Globus pallidus (tissue), 1 donor: ENCODE measurements at regions not wholly inside any gene's neighbourhood (a gene's known extent, or its start where the extent isn't known, plus 50 kb on each side); places are given as distances from the start of the nearest gene placed in this dataset.

ENCODE experiments used
- DNase-seq: peaks from one replicate; pipeline ENCODE4 v3.0.0-alpha.2; 2015; ENCODE audit warnings: low spot score

DNA sequence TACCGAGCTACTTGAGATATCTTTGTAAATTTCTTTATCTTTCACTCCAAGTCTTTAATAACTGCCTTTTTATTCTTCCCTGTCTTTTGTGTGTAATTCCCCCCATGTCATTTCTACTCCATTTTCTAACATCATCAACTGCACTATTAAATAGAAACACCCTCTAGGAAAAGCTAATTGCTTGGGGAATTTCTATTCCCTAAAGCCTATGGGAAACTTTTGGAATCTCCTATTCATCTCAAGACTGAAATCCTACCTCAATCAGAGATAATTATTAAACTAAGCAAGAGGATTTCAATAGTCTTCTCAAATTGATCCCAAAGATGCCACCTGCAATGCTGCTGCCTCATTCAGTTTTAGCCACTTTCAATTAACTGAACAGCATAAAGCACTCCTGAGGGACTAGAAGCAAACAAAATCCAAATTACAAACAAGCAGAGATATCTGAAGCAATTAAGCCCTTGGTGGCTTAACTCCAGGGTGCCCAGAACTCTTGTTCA lies 598.7 kb downstream of the IGSF11 start:
- no peak for DNase-seq

GRCh38 chr3:118436697-118437262 lies 597.9 kb downstream of the IGSF11 start:
- DNase-seq, result no peak

DNA sequence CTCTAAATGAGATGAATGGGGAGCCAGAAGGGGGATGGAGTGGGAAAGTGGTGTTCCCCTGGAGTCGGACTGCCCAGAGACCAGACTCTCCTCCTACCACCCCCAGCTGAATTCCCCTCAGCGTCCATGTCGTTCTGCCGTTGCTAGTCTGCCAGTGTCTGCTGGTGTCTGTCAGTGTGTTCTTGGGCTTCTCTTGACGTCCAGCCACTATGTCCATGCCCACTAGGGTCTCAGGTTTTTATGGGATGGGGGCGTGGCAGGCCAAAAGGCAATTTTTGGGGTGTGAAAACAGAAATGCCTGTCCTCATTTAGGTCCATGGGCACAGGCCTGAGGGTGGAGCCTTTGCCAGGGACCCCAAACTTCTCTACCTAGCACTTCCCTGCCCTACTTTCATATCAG lies 589.6 kb downstream of the IGSF11 start:
- DNase-seq, result no peak

DNA sequence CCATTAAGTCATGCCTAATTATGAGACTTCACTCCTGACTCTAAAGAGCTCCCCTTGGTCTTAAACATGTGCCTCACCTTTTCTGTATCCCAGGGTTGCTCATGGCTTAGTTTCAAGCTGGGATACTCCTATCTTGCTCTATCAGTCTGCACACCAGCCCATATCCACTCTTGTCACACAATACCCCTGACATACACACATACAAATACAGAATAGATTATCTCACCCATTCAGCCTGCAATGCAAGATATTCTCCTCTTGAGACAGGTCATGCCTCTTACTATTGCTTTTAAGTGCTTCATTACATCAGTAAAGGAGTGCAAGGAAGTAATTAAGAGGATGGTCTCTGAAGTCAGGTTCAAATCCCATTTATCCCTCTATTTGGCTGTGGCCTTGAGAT lies 587.3 kb downstream of the IGSF11 start:
- DNase-seq, result no peak

DNA sequence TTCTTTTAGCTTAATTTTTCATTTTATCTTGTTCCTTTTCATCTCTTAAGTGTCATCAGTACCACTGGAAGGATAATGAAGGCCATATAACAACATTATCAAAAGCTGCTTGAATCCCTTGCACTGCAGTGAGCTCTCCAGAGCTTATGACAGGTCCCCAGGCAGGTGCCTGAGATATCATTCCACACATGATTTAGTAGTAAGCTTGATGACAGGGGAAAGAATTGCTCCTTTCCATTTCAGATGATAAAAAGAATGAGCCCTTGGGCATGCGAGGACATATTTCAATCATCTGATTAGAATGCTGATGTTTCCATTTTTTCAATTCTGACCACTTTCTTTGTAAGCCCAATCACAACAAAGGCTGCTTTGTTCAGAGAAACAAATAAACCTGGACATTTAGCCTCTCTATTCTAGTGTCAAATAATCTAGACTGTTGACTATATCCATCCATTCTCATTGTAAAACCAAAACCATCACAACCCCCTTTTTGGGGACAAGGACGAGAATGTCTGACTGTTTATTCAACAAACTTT lies 567.8 kb downstream of the IGSF11 start:
- DNase-seq, result no peak

- no peak for DNase-seq
These were observed 565.8 kb downstream of the IGSF11 start for GRCh38 chr3:118468801-118469200.

GRCh38 chr3:118472586-118472985 lies 562.1 kb downstream of the IGSF11 start:
- no peak for DNase-seq

- DNase-seq, result no peak
These were observed 561.3 kb downstream of the IGSF11 start for GRCh38 chr3:118473343-118473742.

GRCh38 chr3:118476885-118477618 lies 557.6 kb downstream of the IGSF11 start:
- DNase-seq, result no peak

- no peak for DNase-seq
These were observed 556.9 kb downstream of the IGSF11 start for GRCh38 chr3:118477768-118478167.

GRCh38 chr3:118478706-118479276 lies 555.9 kb downstream of the IGSF11 start:
- no peak for DNase-seq

DNA sequence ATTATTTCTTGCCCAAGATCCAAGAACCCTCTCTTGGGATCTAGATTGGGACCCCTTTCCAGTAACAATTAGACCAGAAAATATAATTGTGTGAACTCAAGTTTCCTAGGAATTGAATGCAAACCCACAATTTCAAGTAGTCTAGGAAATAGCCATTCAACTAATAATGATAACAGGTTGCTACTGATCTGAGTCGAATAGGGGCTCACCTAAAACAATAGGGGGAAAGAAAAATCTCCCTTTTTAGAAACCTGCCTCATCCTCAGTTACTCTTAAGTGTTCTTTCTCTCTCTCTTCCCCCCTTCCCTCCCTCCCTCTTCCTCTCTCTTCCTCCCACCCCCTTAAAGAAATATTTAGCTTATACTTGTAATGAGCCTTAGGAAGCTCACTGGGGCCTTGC lies 555.3 kb downstream of the IGSF11 start:
- DNase-seq, result no peak

GRCh38 chr3:118480101-118480860 lies 554.4 kb downstream of the IGSF11 start:
- no peak for DNase-seq

GRCh38 chr3:118485693-118486092 lies 549.0 kb downstream of the IGSF11 start:
- no peak for DNase-seq

GRCh38 chr3:118487734-118488133 lies 546.9 kb downstream of the IGSF11 start:
- no peak for DNase-seq

DNA sequence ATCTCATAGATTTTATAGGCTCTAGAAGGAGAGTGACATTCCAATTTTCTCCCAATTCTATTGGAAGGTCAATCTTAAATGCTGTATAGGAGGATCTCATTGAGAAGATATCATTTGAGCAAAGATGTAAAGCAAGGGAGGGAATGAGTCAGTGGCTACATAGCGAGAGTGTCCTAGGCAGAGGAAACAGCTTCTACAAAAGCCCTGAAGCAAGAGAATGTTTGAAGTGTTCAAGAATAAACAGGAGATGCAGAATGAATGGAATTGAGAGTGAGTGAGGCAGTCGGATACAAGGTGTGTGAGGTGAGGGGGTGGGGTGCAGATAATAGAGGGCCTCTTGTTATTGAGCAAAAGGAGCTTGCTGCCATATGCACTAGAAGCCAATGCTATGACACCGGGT lies 545.9 kb downstream of the IGSF11 start:
- DNase-seq, result no peak

GRCh38 chr3:118495206-118495605 lies 539.4 kb downstream of the IGSF11 start:
- no peak for DNase-seq

DNA sequence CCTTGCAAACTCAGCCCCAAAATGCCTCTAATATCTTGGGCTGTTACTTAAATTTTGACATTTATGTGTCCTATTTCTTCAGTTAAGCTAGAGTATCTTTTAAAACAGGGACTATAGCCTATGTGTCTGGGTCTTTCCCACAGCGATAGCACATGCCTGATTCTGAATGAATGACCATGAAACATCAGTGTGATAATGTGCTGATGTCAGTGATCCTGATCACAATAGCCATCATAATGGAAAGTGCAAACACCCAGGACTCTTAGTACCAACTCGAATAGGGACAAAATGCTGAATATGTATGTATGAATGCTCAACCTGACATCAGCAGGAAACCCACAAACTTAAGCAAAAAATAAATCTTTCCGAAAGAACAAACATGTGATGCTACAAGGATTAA lies 537.4 kb downstream of the IGSF11 start:
- no peak for DNase-seq

DNA sequence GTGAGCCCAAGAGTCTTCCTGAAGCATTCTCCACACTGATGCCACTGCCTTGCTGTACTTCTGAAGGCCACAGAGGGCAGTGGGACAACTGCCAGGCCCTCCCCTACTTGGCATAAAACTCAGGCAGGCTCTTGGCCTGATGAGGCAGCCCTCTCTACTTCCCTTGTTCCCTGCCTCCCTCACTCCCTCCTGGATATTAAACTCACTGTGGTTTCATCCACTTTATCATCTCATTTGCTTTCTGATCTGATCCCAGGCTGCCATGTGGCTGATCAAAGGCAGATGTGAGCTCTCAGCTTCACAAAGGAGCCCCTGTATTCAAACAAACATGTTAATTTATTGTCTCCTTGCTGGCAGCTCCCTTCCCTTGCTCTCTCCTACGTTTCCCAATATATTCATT lies 533.5 kb downstream of the IGSF11 start:
- DNase-seq, result peak; percentile 55

GRCh38 chr3:118504906-118505305 lies 529.7 kb downstream of the IGSF11 start:
- no peak for DNase-seq

GRCh38 chr3:118505784-118506183 lies 528.9 kb downstream of the IGSF11 start:
- no peak for DNase-seq

DNA sequence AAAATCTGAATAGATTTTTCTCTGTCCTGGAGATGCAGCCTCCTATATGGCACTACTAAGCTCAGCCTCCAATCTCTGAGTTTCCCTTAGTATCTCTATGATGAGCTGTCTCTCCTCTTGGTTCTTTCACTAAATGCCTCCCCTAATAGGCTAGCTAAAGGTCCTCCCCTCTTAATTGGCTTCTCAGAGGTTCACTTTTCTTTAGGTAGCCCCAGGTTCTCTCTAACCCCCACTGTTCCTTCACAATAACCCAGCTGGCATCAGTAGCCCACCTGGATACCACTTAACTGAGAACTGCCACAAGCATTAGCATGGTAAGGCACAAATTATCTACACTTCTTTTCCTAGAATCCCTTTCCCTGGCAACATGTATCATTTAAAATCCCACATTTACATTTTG lies 523.2 kb downstream of the IGSF11 start:
- no peak for DNase-seq
